ENCODE measurements at regions not wholly inside any gene's neighbourhood (a gene's known extent, or its start where the extent isn't known, plus 50 kb on each side); places are given as distances from the start of the nearest gene placed in this dataset.
A peak's percentile ranks its signal among the peaks of the same experiment; 100 is the strongest.

- no peak for DNase-seq
These were observed 63.8 kb downstream of the MRPL46 start for GRCh38 chr15:88403351-88403791.

- DNase-seq = peak; percentile 37
These were observed 65.1 kb downstream of the MRPL46 start for GRCh38 chr15:88401996-88402656.

- no peak for DNase-seq
These were observed 65.8 kb downstream of the MRPL46 start for GRCh38 chr15:88401251-88401995.

- DNase-seq = no peak
These were observed 66.5 kb downstream of the MRPL46 start for GRCh38 chr15:88400591-88401250.

- no peak for DNase-seq
These were observed 67.1 kb downstream of the MRPL46 start for GRCh38 chr15:88400084-88400483.

- no peak for DNase-seq
These were observed 68.0 kb downstream of the MRPL46 start for GRCh38 chr15:88399021-88399685.

- DNase-seq = no peak
These were observed 69.2 kb downstream of the MRPL46 start for GRCh38 chr15:88398011-88398410.

- DNase-seq = no peak
These were observed 69.7 kb downstream of the MRPL46 start for GRCh38 chr15:88397506-88397905.

GRCh38 chr15:88395872-88396781 is 71.1 kb downstream of the MRPL46 start:
- DNase-seq = no peak

GRCh38 chr15:88395241-88395640 is 71.9 kb downstream of the MRPL46 start:
- no peak for DNase-seq

GRCh38 chr15:88394553-88395145 is 72.5 kb downstream of the MRPL46 start:
- DNase-seq = no peak

- DNase-seq = no peak
These were observed 73.3 kb downstream of the MRPL46 start for GRCh38 chr15:88393719-88394519.

- DNase-seq = no peak
These were observed 75.5 kb downstream of the MRPL46 start for GRCh38 chr15:88391700-88392099.

GRCh38 chr15:88391006-88391405 is 76.2 kb downstream of the MRPL46 start:
- peak; percentile 7 for DNase-seq

- no peak for DNase-seq
These were observed 76.9 kb downstream of the MRPL46 start for GRCh38 chr15:88390164-88390901.

GRCh38 chr15:88389120-88389519 is 78.1 kb downstream of the MRPL46 start:
- peak; percentile 9 for DNase-seq

- DNase-seq = peak; percentile 10
These were observed 78.5 kb downstream of the MRPL46 start for GRCh38 chr15:88388686-88389085.

- peak; percentile 42 for DNase-seq
These were observed 82.0 kb downstream of the MRPL46 start for GRCh38 chr15:88385078-88385700.

- DNase-seq = peak; percentile 17
These were observed 83.8 kb downstream of the MRPL46 start for GRCh38 chr15:88383354-88383753.
